HG02840 (cell line): ENCODE measurements at regions not wholly inside any gene's neighbourhood (a gene's known extent, or its start where the extent isn't known, plus 50 kb on each side); places are given as distances from the start of the nearest gene placed in this dataset.
"Not testable (repeated sequence)": the region's sequence is repeated elsewhere in the genome, so short reads cannot be mapped to it uniquely, and the experiment has no call there.

Source experiments
- ATAC-seq: cut with Tn5 transposase; IDR thresholded peaks from one replicate; pipeline ENCODE4 v1.9.1; 2021; ENCODE audit warnings: mild to moderate bottlenecking, moderate library complexity, moderate number of reproducible peaks; ENCODE audit not compliant: unreplicated experiment, low FRiP score

DNA sequence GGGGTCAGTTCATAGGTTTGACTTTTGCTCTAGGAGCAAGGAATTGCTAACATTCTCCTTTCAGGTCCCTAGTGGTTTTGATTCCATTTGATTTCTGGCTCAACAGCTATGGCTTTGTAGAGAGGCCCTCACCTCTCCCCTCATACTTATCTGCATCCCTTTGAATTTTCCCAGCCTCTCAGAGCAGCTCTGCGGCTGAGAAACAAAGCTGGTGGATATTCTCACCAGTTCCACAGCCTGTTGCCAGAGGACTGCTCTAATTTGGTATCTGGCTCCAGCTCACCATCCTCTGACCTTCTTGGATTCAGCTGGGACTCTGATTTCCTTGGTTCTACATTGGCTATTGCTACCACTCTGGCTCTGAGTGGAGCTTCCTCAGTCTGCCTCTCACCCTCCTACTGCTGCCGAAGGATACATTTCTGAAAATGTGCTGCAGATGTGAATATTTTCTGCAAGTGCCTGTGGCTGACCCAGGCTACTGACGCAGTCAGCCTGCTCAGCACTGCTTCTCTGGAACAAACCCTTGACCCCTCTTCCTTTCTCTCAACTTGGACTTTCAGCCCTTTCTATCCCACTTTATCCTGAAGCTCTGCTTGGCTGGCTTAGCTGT, 110.9 kb upstream of the ENPEP start:
- no peak for ATAC-seq

DNA sequence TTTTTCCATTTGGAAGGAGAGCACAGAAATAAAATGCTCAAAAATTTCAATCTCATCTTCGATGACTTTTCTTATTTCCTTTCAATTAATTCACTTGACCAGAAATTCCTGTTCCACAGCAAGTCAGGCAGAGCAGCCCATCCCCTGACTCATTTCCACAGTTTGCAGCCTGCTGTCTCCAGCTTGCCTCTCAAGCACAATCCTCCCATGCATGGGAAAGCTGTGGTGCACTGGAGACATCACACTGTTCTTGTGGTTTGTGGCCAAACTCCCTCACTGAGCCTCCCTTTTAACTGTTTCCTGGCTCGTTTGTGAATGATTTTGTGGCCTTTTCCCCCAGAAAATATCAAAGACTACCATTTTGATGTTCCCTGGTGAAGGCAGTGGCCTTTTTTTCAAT, 114.0 kb upstream of the ENPEP start:
- ATAC-seq: no peak

DNA sequence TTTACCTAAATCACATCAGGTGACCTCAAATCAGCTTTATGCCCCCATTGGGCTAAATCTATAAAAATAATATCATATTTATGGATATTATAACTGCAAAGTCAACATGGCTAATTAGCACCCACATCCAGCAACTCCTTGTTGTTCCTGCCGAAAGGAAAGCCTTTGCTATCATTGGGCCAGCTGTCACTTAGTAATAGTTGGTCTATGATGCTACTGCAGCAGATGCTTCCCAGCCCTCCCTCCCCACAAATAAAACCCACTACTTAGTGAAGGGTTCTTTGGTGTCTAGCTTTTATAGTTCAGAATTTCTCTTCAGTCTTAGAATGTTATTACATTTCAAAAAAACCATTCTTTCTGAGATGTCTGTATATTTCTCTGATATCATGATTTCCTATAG, 116.9 kb upstream of the ENPEP start:
- no peak for ATAC-seq

DNA sequence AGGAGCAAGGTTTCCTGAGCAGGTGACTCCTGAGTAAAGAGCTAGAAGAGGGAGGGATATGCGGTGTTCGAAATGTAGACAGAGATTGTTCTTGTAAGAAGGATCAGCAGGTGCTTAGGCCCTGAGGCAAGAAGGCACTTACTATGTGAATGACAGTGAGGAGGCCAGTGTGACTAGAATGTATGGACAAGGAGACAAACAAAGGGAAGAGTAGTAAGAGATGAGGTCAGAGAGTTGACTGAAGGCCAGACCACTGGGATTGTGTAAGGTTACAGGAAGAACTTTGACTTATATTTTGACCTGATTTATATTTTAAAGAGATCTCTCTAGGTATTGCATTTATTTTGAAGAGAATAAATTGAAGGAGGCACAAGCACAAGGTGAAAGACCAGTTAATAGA, 118.4 kb upstream of the ENPEP start:
- no peak for ATAC-seq

DNA sequence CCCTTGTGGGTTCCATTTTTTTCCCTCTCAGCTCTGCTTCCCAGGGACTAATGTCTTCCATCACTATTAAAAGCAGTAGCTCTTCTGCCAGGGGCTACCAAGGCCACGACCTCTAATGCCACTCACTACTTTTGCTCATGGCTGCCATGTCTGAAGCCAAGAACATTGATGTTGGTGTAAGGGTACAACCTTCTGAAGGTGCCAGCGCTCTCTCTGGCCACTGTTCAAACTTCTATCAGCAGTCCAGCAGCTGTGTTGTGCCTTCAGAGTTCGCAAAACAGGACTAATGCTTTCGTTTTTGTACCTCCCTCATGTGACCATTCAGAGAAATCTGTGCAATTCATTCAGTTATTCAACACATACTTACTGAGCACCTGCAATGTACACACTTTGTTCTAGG, 121.5 kb upstream of the ENPEP start:
- no peak for ATAC-seq

DNA sequence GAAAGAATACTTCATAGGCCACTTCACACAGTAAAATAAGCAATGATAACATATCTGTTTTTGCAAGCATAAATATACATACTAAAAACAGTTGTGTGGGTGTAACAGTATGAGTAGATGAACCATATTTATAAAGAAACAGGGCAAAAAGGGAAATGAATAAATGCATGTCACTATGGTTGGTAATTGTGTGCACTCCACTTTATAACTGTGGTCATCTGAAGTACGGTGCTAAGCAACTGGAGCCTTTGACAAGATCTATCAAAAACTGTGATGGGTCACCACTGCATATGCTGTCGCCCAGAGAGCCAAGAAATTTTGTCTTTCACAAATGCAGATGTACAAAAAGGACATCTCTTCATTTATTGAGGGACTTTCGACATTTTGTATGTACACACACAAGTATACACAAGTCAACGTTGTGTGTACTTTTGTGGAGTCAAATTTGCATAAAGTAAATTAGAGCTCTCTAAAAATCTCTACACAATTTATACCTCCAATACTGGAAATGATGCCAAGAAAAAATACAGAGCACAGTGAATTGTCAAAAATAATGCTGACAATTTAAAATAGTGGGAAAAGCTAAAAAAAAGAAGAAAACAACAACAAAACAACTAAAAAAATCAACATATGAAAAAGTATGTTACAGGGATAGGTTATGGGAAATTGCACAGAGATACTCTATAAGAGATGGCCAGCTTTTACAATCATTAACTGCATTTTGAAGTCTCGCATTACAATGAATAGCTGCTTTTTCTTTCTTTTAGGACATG, 123.1 kb upstream of the ENPEP start:
- ATAC-seq: no peak

DNA sequence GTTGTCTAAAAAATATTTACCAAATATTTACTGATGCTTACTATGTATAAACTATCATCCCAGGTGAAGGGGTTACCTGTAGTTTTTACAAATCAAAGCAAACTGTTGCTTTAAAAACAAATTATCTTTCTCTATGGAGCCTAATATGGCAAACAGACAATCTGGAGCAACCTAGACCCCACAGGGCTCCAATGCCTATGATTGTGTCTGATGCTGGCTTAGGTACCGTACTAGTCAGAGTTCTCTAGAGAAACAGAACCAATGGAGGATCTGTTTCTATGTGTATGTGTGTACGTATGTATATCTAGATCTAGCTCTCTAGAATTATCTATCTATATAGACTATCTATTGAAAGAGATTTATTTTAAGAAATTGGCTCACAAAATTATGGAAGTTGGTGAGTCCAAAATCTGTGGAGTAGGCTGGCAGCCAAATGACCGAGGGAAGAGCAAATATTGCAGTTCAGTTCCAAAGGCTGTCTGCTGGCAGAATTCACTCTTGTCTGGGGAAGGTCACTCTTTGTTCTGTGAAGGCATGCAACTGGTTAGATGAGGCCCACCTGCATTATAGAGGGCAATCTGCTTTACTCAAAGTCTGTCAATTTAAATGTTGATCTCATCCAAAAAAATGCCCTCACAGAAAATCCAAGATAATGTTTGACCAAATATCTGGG, 127.1 kb upstream of the ENPEP start:
- no peak for ATAC-seq

DNA sequence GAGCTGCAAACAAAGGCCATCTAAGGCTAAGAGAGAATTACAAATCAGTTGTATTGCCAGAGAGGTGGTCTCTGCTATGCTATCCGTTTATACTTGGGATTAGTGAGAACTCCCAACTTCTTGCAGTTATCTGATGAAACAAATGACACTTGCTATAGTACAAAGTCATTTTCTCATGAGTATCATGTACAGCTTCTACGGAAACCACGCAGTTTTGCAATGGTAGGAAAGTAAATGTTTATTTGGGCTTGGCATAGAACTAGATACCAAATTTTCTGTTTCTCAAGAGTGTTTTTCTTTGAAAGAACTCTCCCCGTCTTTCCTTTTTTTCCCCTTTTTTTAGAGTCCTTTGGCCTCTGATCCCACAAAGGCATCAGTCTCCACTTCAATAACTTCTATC, 128.2 kb upstream of the ENPEP start:
- ATAC-seq: no peak

DNA sequence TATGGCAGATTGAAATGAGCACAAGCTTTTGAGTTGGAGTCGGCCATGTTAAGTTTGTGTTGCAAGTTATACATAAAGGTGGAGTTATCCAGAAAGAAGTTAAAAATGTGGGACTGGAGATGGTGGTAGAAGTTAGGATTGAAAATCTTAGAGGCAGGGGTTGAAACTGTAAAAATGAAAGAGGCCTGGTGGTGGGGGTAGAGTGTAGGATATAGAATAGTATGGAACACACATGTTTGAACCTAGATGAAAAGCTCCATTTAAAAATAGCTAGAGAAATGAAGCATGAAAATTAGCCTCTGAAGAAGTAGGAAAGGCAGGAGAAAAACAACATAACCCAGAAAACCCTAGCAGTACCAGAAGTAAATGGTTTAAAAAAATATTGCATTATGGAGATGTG, 131.8 kb upstream of the ENPEP start:
- ATAC-seq: no peak

DNA sequence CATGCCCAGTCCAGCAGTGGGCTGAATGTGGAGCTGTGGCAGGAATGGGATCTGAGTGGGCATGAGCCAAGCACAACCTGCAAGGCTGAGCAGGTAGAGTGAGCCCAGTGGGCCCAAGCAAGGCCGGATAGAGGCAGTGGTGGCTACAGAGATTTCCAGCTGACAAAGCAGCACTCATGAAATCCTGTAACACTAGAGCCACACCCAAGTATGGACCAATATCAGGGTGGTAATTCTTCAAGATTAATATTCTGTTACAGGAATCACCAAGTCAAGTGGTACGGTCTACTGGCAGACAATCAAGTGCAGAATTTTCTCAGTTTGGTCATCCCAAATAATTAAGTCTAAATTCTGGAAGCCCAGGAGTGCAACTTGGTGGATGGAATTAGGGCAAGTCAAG, 132.4 kb upstream of the ENPEP start:
- no peak for ATAC-seq

DNA sequence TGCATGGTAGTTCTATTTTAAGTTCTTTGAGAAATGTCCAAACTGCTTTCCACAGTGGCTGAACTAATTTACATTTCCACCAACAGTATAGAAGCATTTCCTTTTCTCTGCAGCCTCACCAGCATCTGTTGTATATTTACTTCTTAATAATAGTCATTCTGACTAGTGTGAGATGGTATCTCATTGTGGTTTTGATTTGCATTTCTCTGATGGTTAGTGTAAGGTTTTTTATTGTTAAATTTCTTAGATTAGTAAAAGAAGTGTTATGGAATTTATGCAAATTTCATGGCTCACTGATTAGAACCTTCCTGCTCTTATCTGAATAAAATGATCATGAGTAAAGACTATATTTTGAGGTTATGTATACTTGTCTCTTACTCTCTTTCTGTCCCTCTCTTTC, 134.8 kb upstream of the ENPEP start:
- peak; percentile 65 for ATAC-seq

DNA sequence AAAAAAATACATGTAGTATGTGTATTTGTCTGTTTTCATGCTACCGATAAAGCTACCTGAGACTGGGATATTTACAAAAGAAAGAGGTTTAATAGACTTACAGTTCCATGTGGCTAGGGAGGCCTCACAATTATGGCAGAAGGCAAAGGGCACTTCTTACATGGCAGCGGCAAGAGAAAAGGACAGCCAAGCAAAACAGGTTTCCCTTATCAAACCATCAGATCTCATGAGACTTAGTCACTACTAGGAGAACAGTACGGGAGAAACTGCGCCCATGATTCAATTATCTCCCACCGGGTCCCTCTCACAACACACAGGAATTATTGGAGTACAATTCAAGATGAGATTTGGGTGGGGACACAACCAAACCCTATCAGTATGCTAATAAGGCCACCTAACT, 137.0 kb upstream of the ELOVL6 start:
- no peak for ATAC-seq

DNA sequence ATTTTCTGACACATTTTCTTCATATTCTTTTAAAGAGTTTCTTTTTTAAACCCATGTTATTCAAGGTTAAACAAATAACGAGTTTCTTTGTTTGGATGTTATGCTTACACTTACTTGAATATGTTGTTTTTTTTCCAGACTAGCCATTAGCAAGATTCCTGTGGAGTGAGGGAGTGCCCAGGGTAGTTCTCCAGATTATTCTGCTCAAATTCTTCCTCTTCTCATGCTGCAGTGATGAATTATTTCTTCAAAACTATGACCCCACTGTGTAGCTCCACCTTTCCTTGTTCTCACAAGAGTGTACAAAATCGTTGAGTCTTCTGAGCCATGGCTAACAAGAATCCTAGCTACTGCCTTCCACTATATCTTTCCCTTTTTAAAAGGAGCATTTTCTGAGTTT, 134.1 kb upstream of the ELOVL6 start:
- no peak for ATAC-seq

DNA sequence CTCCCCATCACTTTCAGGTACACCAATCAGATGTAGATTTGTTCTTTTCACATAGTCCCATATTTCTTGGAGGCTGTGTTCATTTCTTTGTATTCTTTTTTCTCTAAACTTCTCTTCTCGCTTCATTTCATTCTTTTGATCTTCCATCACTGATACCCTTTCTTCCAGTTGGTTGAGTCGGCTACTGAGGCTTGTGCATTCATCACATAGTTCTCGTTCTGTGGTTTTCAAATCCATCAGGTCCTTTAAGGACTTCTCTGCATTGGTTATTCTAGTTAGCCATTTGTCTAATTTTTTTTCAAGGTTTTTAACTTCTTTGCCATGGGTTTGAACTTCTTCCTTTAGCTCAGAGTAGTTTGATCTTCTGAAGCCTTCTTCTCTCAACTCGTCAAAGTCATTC, 128.0 kb upstream of the ELOVL6 start:
- ATAC-seq: not testable (repeated sequence)

DNA sequence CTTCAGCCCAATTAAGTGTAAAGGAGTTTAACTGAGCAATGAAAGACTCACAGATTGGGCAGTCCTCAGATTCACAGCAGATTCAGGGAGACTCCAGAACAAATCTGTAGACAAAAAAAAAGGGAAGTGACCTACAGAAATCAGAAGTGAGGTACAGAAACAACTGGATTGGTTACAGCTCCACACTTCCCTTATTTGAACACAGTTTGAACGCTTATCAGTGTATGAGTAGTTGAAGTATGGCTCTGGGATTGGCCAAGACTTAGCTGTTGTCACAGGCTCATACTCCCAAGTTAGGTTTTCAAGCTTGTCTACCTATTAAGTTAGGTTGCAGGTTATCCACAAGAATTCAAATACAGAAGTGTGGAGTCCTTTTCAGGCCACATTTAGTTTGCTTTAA, 112.4 kb upstream of the ELOVL6 start:
- ATAC-seq: no peak

DNA sequence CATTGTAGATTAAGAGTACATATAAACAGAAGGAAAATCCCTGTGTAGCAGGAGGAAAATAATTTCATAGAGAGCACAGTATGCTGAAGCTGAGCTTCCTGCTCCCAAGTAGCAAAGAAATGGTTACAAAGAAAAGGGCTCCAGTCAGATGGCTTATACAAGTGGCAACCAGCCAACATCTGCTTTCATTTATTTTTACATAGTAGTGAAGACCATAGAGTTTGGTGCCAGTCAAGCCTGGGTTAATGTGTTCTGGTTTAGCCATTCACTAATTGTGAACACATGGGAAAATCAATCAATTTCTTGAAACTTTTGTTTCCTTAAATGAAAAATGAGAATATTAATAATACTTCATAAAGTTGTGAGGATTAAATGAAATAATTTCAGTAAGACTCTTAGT, 111.3 kb upstream of the ELOVL6 start:
- ATAC-seq: no peak

DNA sequence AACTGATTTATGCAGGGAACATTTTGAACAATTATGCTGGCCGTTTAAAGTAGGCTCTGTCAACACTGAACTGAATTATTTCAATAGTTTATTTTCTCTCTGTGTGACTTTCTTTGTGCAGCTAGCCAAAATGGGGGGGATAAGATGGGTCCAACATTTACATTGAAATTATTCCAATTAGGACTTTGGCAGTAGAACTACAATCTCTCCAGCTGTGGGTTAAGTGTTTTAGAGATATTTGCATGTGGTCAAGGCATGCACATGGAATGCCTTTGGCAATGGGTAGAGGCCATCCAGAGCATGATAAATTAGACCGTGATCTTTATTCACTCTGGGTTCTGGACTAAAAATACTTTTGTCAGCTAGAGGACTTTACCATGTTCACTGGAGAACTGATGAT, 107.9 kb upstream of the ELOVL6 start:
- no peak for ATAC-seq

DNA sequence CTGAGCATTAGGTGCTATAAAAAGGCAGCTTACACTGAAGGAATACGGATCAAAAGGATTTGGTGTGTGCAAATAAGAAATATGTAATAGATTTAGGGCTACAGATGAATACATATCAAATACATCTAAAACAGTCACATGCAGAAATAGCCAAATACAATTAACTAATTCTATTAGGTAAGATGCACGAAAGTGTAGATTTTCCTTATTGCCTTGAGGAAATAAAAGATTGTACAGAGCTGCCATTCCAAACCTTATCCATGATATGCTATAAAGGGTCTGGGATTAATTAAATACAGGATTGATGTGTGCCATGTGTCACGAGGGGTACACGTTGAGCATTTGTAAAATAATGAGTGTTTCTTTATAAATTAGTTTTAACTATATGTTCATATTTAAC, 107.0 kb upstream of the ELOVL6 start:
- no peak for ATAC-seq

DNA sequence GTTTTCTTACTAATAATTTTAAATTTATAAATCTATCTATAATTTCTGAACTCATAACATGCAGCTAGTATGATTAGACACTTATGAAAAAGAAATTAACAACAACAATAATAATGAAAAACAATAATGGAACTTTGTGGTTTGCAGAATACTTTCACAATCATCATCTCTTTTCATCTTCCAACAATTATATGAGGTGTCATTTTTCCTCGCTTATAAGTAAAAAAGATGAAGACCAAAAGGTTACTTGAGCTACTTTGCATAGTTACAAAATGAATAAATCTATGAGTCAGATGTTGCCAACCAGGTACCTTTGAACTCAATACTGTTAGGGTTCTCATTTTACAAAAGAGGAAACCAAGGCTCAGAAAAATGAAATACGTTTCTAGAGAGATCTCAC, 98.5 kb upstream of the ELOVL6 start:
- peak; percentile 66 for ATAC-seq

DNA sequence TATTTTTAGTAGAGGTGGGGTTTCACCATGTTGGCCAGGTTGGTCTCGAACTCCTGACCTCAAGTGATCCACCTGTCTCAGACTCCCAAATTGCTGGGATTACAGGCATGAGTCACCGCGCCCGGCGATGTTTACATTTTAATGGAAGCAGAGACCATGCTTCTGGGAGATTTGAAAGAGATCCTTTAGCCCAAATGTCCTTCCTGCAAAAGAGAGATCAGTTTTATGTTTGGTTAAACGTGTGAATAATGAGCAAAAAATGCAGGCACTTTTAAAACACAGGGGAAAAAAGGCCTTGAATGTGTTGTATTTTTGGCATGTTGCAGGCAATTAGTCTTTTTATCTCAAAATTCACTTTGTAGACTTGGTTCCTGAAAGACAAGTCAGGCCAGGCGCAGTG, 95.8 kb upstream of the ELOVL6 start:
- no peak for ATAC-seq

DNA sequence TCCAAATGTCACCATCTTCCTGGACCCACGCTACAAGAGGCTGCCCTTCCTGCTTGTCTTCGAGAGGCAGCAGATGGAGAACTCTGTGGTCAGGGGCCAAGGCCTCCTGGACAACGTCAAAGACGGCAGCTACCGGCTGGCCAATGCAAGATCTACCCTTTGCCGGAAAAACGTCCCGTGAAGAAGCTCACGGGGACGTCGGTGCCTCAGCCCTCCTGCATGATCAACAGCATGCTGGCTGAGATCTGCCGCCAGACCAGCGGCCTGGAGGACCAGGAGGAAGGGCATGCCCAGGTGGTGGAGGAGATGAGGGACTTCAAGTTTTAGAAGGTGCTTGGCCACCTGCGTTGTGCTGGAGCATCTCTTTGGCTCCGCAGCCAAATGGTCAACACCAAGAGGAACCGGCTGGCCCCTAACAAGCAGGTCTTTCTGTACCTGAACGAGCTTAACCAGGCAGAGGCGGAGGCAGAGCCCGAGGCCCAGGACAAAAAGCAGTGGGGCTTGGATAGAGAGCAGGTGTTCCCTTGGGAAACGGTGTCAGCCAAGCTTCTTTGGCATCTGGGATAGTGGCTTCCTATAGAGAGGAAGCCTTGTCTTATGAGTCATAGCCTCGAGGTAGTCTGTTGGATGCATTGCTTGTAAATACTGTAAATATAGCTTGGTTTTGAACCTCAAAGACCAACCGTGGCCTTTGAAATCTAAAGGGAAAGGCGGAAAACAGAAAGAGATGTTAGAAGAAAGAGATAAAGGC, 94.8 kb upstream of the ELOVL6 start:
- ATAC-seq: no peak
